Psoas muscle (tissue), 7 donors: ENCODE measurements at regions not wholly inside any gene's neighbourhood (a gene's known extent, or its start where the extent isn't known, plus 50 kb on each side); places are given as distances from the start of the nearest gene placed in this dataset.

Source experiments
- ATAC-seq, 4 donors: fragments of 200-7000 bp; cut with Tn5 transposase; one replicate each; pipeline ENCODE4 v1.9.1; 2020; ENCODE audit warnings: moderate library complexity in 3 of 4, mild to moderate bottlenecking in 2 of 4
- DNase-seq, 2 donors: peaks; one replicate each; pipeline ENCODE4 v3.0.0-alpha.2; 2020
- H3K27ac ChIP-seq: fragments of 200-600 bp; one replicate; pipeline ENCODE4 v1.8.0; 2022
- H3K27me3 ChIP-seq, 3 donors: fragments of 200-600 bp in 1 of 3; one replicate each; pipeline versions ENCODE4 v1.6.1 to v1.8.0; 2013 to 2022; ENCODE audit warnings: low read length in 2 of 3, mild to moderate bottlenecking in 2 of 3, moderate library complexity in 1 of 3; ENCODE audit not compliant: insufficient read depth in 3 of 3
- H3K36me3 ChIP-seq, 2 donors: fragments of 200-600 bp in 1 of 2; one replicate each; pipeline versions ENCODE4 v1.6.1 to v1.8.0; 2013 to 2022; ENCODE audit warnings: low read depth in 1 of 2, mild to moderate bottlenecking in 1 of 2, moderate library complexity in 1 of 2; ENCODE audit not compliant: insufficient read depth in 1 of 2
- H3K4me1 ChIP-seq: fragments of 200-600 bp; one replicate; pipeline ENCODE4 v1.8.0; 2022
- H3K4me3 ChIP-seq: fragments of 200-600 bp; one replicate; pipeline ENCODE4 v1.8.0; 2022; ENCODE audit warnings: mild to moderate bottlenecking
- H3K9me3 ChIP-seq: fragments of 200-600 bp; one replicate; pipeline ENCODE4 v1.8.0; 2022
- WGBS, 3 donors: extraction: QIAGEN DNeasy Blood & Tissue Kit; methylation state at CpG; one replicate each; pipeline versions ENCODE4 v1.1.6 to v1.1.7; 2013; 5-methylcytosine and 5-hydroxymethylcytosine counted together
- intact Hi-C, 2 donors: fragments of 100-400 bp; cut with DNase I; formaldehyde crosslinking; loops; one replicate each; pipeline versions ENCODE4 v1.11.0 to v1.14.2; 2022
- TF ChIP-seq, protein P1 (sequence below): fragments of 200-600 bp; IDR thresholded peaks from one replicate; pipeline ENCODE4 v1.8.0; 2022; ENCODE audit warnings: antibody characterized with exemption
- donor health status: healthy with polysubstance abuse.
- donor health status: DM: no; HTN: no; CAD: no; lungs with moderate emphysema.
- donor health status: Bipolar disorder and iron deficiency.
- donor health status: healthy.
- donor health status: DM: yes; HTN: yes; CAD: no.
- donor health status: DM: no; HTN: no; CAD: no.
- donor health status: DM: yes; HTN: yes; CAD: no.

DNA sequence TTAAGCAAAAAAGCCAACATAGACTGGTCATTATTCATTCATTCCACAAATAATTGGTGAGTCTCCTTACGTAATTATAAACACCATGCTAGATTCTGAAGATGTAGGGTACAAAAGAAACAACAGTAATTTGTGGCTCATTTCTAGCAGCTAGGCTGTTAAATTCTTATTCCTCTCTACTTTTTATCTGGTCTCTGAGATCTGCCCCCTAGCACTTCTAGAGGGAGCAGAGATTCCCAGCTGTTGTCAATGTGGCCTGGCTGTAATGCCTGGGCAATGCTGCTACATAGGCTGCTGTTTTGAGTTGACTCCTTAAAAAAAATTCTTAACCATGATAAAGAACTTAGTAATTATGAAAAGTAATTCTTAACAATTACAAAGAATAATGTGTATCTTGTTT lies 434.9 kb upstream of the THRB start:
- Histone ChIP-seq H3K27me3 (no peaks in the 10 kb centered on the region), H3K4me3 (no peak overlapping the region), H3K4me1 (no peaks in the 10 kb centered on the region), H3K9me3 (no peaks in the 10 kb centered on the region), H3K36me3 (no peaks in the 10 kb centered on the region), H3K27ac (no peak overlapping the region)
- 88 to 96% (median 92%) methylated on average over 1 of the region's 1 CpG for WGBS, 3 donors
- TF ChIP-seq, protein P1, sequence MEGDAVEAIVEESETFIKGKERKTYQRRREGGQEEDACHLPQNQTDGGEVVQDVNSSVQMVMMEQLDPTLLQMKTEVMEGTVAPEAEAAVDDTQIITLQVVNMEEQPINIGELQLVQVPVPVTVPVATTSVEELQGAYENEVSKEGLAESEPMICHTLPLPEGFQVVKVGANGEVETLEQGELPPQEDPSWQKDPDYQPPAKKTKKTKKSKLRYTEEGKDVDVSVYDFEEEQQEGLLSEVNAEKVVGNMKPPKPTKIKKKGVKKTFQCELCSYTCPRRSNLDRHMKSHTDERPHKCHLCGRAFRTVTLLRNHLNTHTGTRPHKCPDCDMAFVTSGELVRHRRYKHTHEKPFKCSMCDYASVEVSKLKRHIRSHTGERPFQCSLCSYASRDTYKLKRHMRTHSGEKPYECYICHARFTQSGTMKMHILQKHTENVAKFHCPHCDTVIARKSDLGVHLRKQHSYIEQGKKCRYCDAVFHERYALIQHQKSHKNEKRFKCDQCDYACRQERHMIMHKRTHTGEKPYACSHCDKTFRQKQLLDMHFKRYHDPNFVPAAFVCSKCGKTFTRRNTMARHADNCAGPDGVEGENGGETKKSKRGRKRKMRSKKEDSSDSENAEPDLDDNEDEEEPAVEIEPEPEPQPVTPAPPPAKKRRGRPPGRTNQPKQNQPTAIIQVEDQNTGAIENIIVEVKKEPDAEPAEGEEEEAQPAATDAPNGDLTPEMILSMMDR, result no peak
- intact Hi-C loops, result no loop called here
- no peak for ATAC-seq
- DNase-seq, result no peak

DNA sequence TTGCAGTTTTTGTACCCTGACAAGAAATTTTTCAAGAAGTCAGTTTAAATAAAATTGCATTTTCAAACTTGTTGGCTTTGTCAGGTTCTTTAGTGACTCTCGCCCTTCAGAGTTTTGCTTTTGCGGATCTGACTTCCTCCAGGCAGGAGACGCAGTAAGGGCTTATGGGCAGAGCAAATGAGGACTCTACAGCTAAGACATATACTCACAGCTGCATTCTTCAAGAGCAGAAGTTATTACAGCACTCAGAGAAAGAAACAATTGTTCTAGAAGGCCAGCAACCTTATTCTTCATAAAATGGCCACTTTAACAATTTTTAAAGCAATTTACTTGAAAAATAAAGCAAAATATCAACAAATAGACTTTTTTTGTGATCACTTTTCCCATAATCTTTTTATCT lies 438.8 kb upstream of the THRB start:
- WGBS, 3 donors, result 66 to 82% (median 76%) methylated on average over 3 of the region's 3 CpGs
- no peak for DNase-seq

DNA sequence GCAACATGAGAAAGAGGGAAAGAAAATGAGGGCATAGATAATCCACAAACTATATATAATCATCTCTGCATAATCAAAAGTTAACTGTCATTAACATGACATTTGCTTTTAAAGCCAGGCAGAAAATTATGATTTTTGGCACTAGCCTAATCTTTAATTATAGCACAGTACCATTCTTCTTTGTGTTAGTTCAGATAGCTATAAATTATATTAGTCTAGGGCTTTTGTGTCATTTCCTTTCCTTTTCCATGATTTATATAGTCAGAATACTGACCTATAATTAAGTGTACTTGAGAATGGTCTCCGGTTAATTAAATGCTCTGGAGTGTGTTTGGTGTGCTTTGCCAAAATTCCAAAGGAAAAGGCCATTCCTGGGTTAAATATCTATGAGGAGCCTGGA lies 441.9 kb upstream of the THRB start:
- H3K36me3 ChIP-seq, result no peaks in the 10 kb centered on the region
- H3K27ac ChIP-seq, result no peak overlapping the region
- no peak overlapping the region for H3K4me3 ChIP-seq
- TF ChIP-seq, protein P1, result no peak
- 35 to 42% (median 36%) methylated on average over 1 of the region's 1 CpG for WGBS, 3 donors
- DNase-seq (no peak), ATAC-seq (no peak)
- no peaks in the 10 kb centered on the region for H3K27me3 ChIP-seq
- no peaks in the 10 kb centered on the region for H3K4me1 ChIP-seq
- no peaks in the 10 kb centered on the region for H3K9me3 ChIP-seq
- intact Hi-C loops, result no loop called here

More for the DNA sequence above, 438.8 kb upstream of the THRB start:
- Histone ChIP-seq H3K4me3 (no peak overlapping the region), H3K27ac (no peak overlapping the region), H3K27me3 (no peaks in the 10 kb centered on the region), H3K4me1 (no peaks in the 10 kb centered on the region), H3K36me3 (no peaks in the 10 kb centered on the region), H3K9me3 (no peaks in the 10 kb centered on the region)
- ATAC-seq, result no peak
- TF ChIP-seq, protein P1, result no peak
- intact Hi-C loops, result no loop called here

DNA sequence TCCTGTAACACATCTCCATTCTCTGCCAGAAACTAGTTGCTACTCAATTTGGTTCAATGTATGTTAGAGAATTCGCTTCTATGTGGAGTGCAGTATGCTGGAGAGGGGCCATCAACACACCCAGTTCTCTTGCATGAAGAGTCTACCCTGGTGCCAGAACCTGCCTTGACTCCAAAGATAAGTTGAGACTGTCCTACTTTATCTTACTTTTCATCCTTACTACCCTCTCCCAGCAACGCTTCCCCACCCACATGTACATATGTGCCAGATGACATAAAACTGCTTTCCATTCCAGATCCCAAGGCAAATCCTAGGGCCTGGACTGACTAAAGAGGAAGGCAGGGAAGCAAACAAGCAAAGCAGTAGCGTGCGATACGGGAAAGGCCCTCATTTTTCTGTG lies 442.6 kb upstream of the THRB start:
- intact Hi-C loops, result no loop called here
- TF ChIP-seq, protein P1, result no peak
- Histone ChIP-seq H3K36me3 (no peaks in the 10 kb centered on the region), H3K4me1 (no peaks in the 10 kb centered on the region), H3K4me3 (no peak overlapping the region), H3K9me3 (no peaks in the 10 kb centered on the region), H3K27me3 (no peaks in the 10 kb centered on the region), H3K27ac (no peak overlapping the region)
- ATAC-seq, result no peak
- 67 to 85% (median 77%) methylated on average over 5 of the region's 5 CpGs for WGBS, 3 donors
- DNase-seq, result no peak

DNA sequence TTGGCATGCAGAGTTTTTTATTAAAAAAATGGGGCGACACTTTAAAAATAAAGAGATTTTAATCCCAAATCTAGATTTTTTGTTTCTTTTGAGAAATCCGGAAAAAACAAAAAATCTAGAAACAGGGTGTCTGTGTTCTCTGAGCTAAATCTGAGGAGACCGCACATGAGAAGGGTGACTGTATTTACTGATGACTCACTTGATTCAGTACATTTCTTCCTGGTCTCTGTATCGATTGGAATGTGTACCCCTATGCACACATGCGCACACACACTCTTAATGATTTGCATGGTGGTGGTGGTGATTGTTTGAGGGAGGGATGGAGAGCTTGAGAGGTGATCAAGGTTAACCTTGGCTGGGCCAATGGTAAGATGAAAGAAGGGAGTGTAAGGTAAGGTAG lies 443.1 kb upstream of the THRB start:
- Histone ChIP-seq H3K4me3 (no peak overlapping the region), H3K4me1 (no peaks in the 10 kb centered on the region), H3K27ac (no peak overlapping the region), H3K27me3 (no peaks in the 10 kb centered on the region), H3K9me3 (no peaks in the 10 kb centered on the region), H3K36me3 (no peaks in the 10 kb centered on the region)
- no peak for DNase-seq
- intact Hi-C loops, result no loop called here
- TF ChIP-seq, protein P1, result no peak
- no peak for ATAC-seq
- WGBS, 3 donors, result 73 to 88% (median 76%) methylated on average over 5 of the region's 5 CpGs
